NCI-H446 (cell line): ENCODE measurements at regions not wholly inside any gene's neighbourhood (a gene's known extent, or its start where the extent isn't known, plus 50 kb on each side); places are given as distances from the start of the nearest gene placed in this dataset.

Source experiments
- DNase-seq, 2 experiments: peaks; one replicate each; lab custom pipeline; 2025; lab: John Stamatoyannopoulos, UW

- DNase-seq = no peak
These were observed 120.0 kb upstream of the SNTG2 start for GRCh38 chr2:830419-831224.

GRCh38 chr2:829047-829446 is 121.6 kb upstream of the SNTG2 start:
- no peak for DNase-seq

- no peak for DNase-seq
These were observed 125.7 kb upstream of the SNTG2 start for GRCh38 chr2:824954-825353.

GRCh38 chr2:824524-824923 is 126.1 kb upstream of the SNTG2 start:
- no peak for DNase-seq

GRCh38 chr2:821546-821945 is 129.1 kb upstream of the SNTG2 start:
- DNase-seq = no peak

- no peak for DNase-seq
These were observed 131.0 kb upstream of the SNTG2 start for GRCh38 chr2:819601-820000.

- no peak for DNase-seq
These were observed 131.5 kb upstream of the SNTG2 start for GRCh38 chr2:819121-819520.

- no peak for DNase-seq
These were observed 133.2 kb upstream of the SNTG2 start for GRCh38 chr2:817336-818015.

- no peak for DNase-seq
These were observed 134.4 kb upstream of the SNTG2 start for GRCh38 chr2:816278-816677.

GRCh38 chr2:810397-810796 is 133.2 kb upstream of the TMEM18 start:
- DNase-seq = no peak

- DNase-seq = no peak
These were observed 130.1 kb upstream of the TMEM18 start for GRCh38 chr2:807300-807699.

GRCh38 chr2:805664-806063 is 128.5 kb upstream of the TMEM18 start:
- DNase-seq = no peak

GRCh38 chr2:797993-798392 is 120.8 kb upstream of the TMEM18 start:
- no peak for DNase-seq

- DNase-seq = no peak
These were observed 120.3 kb upstream of the TMEM18 start for GRCh38 chr2:797556-797955.

- DNase-seq = no peak
These were observed 119.2 kb upstream of the TMEM18 start for GRCh38 chr2:796141-796985.

GRCh38 chr2:795531-796041 is 118.4 kb upstream of the TMEM18 start:
- DNase-seq = no peak

- peak; percentile 77 to 89 for DNase-seq
These were observed 117.5 kb upstream of the TMEM18 start for GRCh38 chr2:794554-795241.

- no peak for DNase-seq
These were observed 116.0 kb upstream of the TMEM18 start for GRCh38 chr2:793236-793635.

GRCh38 chr2:792687-793086 is 115.5 kb upstream of the TMEM18 start:
- no peak for DNase-seq

GRCh38 chr2:790634-791245 is 113.5 kb upstream of the TMEM18 start:
- no peak for DNase-seq

GRCh38 chr2:790081-790480 is 112.9 kb upstream of the TMEM18 start:
- no peak for DNase-seq
